NCI-H510A (cell line): ENCODE measurements at regions not wholly inside any gene's neighbourhood (a gene's known extent, or its start where the extent isn't known, plus 50 kb on each side); places are given as distances from the start of the nearest gene placed in this dataset.
"Not testable (repeated sequence)": the region's sequence is repeated elsewhere in the genome, so short reads cannot be mapped to it uniquely, and the experiment has no call there.

Source experiments
- DNase-seq: peaks from one replicate; lab custom pipeline; 2025; lab: John Stamatoyannopoulos, UW

DNA sequence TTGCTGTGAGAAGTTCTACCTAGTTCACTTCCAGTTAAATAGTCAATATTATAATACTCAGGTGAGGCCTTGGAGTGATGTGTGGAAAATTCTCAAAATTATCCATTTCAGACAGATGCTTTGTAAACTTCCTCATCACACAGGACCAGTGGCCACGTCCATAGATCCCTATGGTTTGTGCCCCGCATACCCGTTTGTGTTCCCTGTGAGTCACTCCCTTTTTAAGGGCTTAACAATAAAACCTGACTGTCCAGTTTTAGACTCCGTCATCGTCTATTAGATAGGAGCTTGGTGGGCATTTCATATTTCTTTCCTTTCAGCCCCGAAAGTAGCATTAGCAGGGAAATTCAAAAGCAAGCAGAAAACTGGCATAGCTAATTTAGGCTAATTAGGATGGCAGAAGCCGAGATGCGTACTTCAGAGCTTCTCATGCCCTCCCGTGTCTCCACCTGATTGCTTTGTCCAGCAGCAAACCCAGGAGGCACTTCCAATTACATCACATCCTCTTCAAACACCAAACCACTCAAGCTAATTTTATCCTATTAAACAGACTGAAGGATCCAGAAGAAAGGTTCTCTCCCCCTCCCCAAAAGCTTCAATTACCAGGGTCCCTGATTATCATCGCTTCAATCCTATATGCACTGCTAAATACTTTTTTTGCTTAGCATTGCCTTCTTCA, 186.6 kb upstream of the OTX2 start:
- peak; percentile 59 for DNase-seq

DNA sequence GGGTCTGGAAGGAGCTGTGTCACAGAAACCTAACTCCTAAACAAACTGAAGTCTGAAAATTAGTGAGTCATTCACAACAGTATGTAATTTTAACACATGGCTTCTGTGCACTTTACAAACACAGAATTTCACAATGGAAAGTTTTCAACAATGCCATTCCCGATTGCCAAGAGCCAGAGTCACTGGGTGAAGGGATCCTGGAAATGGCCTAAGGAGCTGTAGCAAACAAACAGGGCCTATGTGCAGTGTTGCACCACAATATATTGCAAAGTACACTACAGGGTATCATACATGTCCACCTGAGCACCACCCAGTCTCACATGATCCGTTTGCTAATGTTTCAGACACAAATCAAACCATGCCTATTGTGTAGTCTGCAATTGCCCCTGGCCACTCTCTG, 184.7 kb upstream of the OTX2 start:
- DNase-seq, result no peak

DNA sequence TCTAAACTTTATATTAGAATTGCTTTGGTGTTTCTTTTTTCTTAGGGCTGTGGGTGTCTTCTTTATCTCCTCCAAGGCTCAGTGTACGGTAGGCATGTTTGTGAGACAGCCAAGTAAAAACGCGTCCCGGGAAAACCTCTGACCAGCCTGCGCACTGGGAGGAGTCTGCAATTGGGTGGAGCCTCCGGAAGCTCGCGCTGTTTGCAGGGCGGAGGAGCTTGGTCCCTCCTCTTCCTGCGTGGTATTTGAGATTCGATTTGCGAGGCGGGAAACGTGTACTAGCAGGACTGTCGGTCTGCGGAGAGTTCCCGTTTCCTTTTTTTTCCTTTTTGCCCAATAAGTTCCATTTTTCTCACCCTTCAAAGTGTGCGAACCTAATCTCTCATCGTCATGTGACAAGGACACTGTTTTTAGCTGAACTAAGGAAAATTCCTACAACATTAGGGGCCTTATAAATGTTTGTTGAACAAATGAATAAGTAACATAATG, 182.1 kb upstream of the OTX2 start:
- DNase-seq, result no peak

DNA sequence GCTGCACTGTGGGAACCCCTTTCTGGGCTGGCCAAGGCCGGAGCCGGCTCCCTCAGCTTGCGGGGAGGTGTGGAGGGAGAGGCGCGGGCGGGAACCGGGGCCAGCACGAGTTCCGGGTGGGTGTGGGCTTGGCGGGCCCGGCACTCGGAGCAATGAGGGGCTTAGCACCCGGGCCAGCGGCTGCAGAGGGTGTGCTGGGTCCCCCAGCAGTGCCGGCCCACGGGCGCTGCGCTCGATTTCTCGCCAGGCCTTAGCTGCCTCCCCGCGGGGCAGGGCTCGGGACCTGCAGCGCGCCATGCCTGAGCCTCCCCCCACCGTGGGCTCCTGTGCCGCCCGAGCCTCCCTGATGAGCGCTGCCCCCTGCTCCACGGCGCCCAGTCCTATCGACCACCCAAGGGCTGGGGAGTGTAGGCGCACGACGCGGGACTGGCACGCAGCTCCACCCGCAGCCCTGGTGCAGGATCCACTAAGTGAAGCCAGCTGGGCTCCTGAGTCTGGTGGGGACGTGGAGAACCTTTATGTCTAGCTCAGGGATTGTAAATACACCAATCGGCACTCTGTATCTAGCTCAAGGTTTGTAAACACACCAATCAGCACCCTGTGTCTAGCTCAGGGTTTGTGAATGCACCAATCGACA, 180.8 kb upstream of the OTX2 start:
- not testable (repeated sequence) for DNase-seq

DNA sequence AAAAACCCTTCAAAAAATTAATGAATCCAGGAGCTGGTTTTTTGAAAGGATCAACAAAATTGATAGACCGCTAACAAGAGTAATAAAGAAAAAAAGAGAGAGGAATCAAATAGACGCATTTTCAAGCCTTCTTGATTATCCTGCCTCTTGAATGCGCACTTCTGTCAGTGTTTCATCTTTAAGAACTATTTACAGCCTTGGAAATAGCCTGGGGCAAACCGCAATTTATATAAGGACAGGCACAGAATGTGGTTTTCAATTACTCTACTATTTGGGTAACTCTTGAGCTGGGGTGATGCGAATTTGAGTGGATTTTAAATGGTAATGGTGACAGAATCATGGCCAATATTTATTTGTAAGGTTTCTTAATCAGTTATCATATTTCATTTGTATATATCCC, 179.1 kb upstream of the OTX2 start:
- DNase-seq, result no peak

DNA sequence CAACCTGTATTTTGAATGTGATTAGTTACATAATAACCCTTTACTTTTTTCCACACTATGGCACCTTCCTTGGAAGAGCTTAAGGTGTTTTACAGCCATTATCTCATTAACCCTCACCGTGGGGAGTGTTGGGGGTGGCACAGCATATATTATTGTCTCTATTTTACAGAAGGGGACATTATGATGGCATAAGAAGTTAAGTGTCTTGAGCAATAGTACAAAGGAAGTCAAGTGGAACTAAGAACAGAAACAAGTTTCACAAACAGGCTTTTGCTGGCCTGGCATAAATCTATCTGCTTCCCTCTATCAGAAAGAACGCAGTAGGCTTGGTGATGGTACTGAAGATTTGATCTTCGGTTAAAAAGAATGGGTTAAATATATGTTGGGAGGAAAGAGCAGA, 169.7 kb upstream of the OTX2 start:
- DNase-seq, result no peak

DNA sequence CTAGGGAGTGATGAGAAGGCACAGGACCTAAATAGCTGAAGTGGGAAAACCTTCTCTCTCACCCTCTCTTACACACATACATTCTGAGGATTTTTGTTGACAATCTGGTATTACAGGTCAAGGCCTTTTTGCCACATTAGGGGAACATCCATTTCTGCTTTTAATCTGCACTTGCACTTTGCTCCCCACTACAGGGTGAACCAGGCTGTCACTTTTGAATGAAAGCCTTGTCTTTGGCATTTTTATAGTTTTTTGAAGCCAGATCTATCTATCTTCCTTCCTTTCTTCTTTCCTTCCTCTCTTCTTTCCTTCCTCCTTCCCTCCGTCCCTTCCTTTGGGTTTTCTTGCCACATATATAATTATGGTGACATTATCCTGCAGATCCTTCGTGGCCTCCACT, 165.9 kb upstream of the OTX2 start:
- DNase-seq, result no peak

DNA sequence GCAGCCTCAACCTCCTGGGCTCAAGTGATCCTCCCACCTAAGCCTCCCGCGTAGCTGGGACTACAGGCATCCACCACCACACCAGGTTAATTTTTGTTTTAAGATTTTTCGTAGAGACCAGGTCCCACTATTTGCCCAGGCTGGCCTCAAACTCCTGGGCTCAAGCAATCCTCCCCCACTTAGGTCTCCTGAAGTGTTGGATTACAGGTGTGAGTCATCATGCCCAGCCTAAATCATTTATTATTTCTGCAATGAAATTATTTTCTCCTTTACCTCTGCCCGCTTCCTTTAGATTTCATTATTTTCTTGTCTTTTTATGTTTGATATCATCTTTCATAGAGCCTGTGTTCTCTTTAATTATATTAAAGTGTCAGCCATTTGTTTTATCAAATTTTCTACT, 165.2 kb upstream of the OTX2 start:
- DNase-seq, result no peak

DNA sequence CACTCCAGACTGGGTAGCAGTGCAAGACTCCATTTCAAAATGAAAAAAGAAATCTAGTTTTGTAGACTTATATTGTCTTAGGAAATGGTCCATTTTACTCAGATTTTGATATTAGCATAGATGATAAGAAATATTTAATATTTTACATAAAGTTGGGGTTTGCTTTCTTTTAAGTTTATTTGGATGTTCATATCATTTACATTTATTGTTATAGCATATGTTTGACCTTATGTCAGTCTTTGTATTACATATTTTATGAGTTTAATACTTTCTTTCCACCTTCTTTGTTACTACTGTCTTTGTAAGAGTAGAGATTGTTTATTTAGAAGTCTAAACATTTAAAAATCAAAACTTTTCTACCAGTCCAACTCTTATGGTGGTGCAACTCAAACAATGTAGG, 162.7 kb upstream of the OTX2 start:
- DNase-seq, result no peak

DNA sequence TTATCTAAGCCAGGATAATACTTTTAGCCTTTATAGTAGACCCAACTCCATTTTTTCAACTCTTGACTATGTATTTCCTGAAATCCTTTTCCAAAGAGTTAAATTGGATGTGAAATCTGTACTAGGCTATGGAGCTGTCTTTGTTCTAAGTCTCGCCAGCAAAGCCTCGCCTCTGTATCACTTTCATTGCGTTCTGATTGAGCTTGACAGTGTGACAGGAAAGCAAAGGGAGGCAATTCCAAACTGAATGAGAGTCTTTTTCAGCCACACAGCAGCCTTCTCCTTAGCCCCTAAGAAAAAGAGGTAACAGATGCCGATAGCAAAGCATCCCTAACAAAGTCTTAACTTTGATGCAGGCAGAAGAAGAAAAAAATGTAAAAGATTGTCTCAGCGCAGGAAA, 154.6 kb upstream of the OTX2 start:
- DNase-seq, result no peak

DNA sequence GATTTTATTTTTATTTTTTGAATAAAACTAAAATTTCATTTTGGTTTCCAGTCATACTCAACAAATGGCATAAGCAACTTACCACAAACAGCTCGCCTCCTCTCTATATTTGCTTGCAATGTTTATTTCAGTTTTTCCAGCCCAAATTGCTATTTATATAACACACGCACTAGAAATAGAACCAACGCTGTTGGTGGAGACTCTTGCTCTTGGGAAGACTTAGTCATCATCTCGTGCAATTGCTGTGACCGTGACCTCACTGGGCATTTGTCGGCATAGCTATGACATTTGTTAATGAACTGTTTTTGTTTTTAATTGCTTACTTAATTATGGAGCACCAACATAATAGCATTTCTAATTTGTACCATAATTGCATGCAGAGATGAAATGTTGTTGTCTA, 153.1 kb upstream of the OTX2 start:
- no peak for DNase-seq

DNA sequence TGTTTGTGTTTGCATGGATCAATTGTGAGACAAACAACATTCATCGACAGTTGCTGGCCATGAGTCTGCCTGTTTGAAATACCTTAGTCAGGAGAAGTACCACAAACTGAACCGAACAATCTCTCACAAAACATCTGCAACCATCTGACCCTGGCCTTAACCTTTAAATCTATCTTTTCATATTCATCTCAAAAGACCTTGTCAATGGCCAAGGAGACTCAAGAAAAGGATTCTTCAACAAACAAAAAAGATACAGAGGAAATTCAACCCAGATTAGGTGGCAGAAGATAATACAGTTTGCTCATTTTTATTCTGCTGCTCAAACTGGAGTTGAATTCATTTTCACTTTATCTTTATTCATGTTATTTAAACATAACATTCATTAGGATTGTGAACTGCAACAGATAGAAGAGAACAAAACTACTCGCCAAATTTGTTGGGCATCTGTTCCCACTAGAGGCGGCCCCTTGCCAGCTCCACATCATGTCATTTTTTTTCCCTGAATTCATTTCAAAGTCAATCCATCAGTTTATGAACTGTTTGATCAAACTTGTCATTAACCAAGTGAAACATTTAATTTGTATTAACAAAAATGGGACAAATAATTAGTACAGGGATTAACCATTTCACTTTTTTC, 152.3 kb upstream of the OTX2 start:
- DNase-seq, result no peak

DNA sequence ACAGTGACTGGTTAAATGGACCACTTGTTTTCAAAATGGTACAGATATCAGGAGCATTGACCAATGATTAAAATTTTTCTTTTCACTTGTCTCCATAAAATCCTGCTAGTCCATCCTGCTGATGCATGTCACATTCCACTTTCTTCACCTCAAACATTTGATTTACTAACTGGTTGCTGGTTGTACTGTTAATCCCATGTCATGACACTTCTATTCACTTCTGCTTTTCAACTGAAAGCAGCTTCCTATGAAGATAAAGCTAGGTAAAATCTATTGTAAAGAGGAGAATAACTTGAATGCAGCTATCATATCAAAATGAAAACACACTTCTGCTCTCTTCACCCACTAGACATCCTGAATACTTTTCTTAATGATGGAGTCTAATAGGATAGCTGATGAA, 149.6 kb upstream of the OTX2 start:
- DNase-seq, result no peak

DNA sequence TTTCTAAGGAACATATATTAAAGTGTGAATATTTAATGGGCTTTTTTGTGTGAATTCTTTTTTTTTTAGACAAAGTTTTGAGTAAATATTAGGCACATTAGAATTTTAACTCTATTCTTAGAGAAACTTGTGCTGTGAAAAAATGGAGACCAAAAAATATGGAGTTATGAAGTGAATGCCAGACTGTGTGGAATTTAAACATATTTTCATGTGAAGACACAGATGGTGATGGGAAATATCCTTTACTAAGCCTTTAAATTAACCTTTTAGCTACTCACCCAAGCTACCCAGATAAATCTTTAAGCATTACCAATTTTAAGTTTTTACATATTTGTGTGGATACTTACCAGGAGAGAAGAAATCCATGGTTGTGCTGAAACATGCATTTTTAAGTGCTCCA, 148.8 kb upstream of the OTX2 start:
- DNase-seq, result no peak

DNA sequence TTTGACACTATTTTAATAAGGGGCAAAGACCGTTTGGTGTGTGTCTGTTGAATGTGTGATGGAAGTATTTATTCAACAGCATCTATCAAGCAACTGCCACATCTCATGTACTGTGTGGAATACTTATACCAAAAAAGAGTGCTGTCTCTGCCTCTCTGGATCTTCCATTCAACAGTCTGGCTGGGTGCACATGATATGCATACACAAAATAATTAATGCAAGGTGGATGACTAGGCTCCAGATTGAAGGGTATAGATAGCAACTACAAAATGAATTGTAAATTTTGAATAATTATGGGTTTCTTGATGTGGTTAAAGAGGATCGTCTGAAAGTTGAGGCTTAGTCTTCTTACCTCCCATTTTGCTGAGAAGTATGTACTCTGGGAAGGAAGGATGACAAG, 145.9 kb upstream of the OTX2 start:
- no peak for DNase-seq

DNA sequence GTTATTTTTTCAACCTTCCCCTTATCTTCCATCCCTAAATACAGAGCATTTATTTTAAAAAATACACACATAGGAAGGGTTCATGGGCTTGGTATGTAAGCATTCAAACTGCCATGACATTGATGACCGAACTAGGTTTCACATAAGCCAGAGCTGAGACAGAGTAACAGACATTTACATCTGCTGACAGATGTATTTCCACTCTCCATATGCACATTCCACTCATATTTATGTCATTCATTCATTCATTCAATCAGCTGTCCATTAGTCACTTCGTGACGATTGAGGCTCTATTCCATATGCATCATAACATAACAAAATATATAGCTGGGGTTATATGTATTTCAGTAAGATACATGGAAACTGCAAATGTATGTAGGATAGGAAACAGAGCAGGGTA, 145.5 kb upstream of the OTX2 start:
- DNase-seq, result no peak

DNA sequence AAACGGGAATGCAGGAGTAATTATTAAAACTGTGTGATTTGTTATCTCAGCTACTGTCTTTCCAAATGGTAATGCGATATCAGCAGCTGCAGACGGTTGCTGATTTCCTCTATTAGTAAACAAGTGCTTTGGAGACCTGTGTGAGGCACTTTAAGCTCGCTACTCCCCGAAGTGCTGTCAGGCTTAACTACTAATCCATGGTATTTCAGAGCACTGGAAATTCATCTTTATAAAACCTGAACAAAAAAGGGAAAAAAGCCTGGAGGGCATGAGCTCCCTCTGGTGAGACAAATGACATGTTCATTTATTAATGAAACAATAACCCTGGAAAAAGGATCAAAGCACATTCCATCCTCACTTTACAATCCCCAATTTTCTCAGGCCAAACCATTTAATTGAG, 143.6 kb upstream of the OTX2 start:
- DNase-seq, result no peak

DNA sequence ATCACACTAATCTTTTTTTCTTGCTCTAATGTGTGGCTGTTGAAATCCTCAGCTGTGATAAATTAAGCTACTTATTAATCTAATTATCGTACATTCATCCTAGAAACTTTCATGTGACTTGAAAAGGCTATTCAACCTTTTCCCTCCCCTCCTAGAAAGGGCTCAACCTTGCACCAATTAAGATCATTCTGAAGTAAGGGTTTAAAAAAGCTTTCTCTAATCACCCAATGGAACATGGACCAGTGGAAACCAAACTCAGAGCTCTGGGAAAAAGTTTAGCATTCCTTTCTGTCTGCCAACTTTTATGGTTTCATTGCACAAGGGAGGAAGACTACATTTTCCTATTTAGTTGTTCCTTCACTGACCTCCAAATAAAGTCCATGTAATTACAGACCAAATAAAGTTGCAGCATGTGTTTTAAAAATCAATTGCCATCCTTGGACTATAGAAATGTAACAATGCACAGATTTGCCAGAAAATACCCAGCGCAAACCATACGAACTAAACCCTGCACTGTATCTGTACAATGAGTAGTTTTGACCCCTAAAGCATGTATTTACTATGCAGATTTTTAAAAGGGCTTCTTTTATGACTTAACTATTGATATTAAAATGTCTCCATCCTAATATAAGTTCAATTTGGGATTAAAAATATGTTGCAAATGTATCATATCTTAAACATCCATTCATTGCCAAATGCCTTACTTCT, 142.6 kb upstream of the OTX2 start:
- DNase-seq, result no peak

DNA sequence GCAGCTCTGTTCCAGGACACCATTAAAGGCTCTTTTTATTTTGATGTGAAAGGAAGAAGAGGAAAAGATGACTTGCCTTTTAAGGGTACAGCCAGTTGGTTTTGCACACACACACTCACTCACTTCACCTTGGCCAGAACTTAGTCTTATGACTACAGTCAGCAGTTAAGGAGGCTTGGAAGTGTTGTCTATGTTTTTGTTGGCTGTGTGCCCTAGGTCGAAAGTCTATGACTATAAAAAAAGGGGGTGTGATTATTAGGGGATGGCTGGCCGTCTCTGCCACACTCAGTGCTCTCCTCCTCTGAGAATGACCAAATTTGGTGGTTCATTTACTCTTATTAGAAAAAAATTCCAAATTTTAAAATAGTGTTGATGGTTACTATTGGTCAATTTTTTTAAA, 139.5 kb upstream of the OTX2 start:
- DNase-seq, result no peak

DNA sequence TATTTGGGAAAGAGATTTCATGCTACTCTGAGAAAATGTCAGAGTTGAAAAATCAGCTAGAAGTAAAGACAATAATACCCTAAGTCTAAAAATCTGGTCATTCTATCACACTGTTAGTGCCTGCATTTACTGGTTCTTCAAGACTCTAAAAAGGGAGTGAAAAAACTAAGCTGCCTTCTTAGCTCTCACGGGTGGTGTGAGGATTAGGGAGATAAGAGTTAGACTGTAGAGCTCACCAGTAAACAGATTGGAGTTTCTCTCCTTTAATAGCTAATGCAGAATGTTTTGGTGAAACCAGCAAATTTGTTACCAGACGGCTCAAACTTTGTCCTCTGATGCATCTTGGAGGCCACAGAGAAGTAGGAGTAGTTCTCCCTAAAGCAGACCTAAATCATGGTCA, 135.0 kb upstream of the OTX2 start:
- DNase-seq, result no peak

DNA sequence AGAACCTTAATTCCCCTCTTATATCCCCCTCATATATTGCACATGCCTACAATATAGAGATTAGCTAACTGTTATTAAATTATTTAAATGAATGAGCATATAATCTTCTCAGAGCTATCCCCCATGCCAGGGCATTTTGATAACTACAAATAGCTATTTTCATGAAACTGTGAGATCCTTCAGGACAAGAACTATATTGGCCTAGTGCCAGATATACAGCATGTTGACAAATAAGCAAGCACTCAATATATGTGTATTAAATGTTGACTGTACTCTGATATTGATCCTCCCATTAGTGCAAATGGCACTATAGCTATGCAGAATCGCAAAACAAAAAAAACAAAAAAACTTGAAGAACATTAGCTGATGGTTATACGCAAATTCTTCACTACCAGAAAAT, 134.1 kb upstream of the OTX2 start:
- no peak for DNase-seq

DNA sequence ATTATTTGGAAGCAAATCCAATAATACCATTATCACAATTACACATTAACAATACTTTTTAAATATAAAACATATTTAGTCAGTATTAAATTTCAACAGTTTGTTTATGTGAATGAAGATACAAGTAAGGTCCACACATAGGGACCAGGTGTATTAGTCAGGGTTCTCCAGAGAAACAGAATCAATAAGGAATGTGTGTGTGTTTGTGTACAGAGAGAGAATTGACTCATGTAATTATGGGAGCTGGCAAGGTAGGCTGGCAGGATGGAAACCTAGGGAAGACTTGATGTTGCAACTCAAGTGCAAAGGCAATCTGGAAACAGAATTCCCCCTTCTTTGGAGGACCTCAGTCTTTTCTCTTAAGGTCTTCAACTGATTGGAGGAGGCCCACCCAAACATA, 123.2 kb upstream of the OTX2 start:
- no peak for DNase-seq
